Testis (tissue), 2 donors: ENCODE measurements at regions not wholly inside any gene's neighbourhood (a gene's known extent, or its start where the extent isn't known, plus 50 kb on each side); places are given as distances from the start of the nearest gene placed in this dataset.

Experiments
- CTCF ChIP-seq, 3 experiments: fragments of 450-650 bp in 2 of 3; fragments of 200-600 bp in 1 of 3; sonication (generic) in 1 of 3; IDR thresholded peaks; one replicate each; pipeline ENCODE4 v1.5.1; 2016 to 2019; ENCODE audit warnings: antibody characterized with exemption in 3 of 3, mild to moderate bottlenecking in 2 of 3, moderate library complexity in 1 of 3
- POLR2A ChIP-seq: fragments of 450-650 bp; IDR thresholded peaks from one replicate; pipeline ENCODE4 v1.6.1; 2017; ENCODE audit warnings: antibody characterized with exemption, mild to moderate bottlenecking, moderate library complexity

DNA sequence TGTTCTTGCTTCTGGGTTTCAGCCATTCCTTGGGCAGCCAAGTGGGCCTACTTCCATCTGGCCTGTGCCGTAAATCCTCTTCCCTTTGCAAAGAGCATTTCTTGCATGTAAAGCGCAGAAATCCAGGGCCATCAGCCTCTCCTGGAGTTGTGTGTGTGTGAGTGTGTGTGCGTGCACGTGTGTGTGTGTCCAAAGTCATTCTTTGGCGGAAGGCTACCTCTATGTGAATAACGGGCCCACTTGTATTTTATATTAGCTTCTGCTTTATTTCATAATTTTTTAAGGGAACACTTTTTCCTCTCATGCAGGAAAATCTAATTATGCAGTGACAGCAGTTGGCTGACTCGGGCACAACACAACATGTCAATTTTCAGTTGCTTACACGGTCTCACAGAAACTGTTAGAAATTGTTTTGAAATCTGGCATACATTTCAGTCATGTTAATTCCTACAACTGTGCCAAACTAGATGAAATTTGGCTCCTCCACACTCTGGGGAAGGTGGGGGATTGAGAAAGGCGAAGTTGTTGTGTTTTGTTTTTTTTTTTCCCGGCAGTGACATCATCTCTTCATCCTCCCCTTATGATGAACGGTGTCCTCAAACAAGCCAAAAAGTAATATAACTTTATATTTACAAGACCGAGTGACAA is 223.7 kb upstream of the TSHZ2 start:
- no peak for TF ChIP-seq CTCF (IDR thresholded peaks at IDR 0.05)
- no peak for TF ChIP-seq POLR2A
